Bronchial epithelial cell (primary cell): ENCODE measurements at regions not wholly inside any gene's neighbourhood (a gene's known extent, or its start where the extent isn't known, plus 50 kb on each side); places are given as distances from the start of the nearest gene placed in this dataset.
A peak's percentile ranks its signal among the peaks of the same experiment; 100 is the strongest.

ENCODE experiments used
- DNase-seq: peaks from one replicate; pipeline ENCODE4 v3.0.0-alpha.2; 2010; ENCODE audit warnings: low read depth
- FAIRE-seq: peaks from 2 replicates; lab custom pipeline; 2011; peaks lifted over from hg19 to GRCh38; lab: Jason Lieb, UNC
- H3K27me3 ChIP-seq: 2 replicates; pipeline ENCODE4 v1.5.1; 2011; ENCODE audit warnings: low read length; ENCODE audit not compliant: control insufficient read depth, insufficient read depth
- H3K36me3 ChIP-seq: 2 replicates; pipeline ENCODE4 v1.5.1; 2011; ENCODE audit warnings: low read length; ENCODE audit not compliant: control insufficient read depth, insufficient read depth
- H3K4me3 ChIP-seq: 2 replicates; pipeline ENCODE4 v1.5.1; 2011; ENCODE audit warnings: mild to moderate bottlenecking, low read depth, low read length, control low read depth
- CTCF ChIP-seq: IDR thresholded peaks from 2 replicates; pipeline ENCODE4 v1.5.1; 2011; ENCODE audit warnings: mild to moderate bottlenecking, moderate library complexity, low read length, control low read depth, inconsistent platforms; ENCODE audit not compliant: insufficient read depth, severe bottlenecking

- no peak for DNase-seq
- TF ChIP-seq CTCF = no peak
- H3K36me3 ChIP-seq = no peaks in the 10 kb centered on the region
- no peak for FAIRE-seq
- H3K27me3 ChIP-seq = no peaks in the 10 kb centered on the region
- no peak overlapping the region for H3K4me3 ChIP-seq
Measured at GRCh38 chr4:156173486-156173885, 219.8 kb upstream of the CTSO start.

GRCh38 chr4:156169861-156170260 is 216.2 kb upstream of the CTSO start:
- H3K4me3 ChIP-seq = no peak overlapping the region
- H3K36me3 ChIP-seq = no peaks in the 10 kb centered on the region
- FAIRE-seq = no peak
- TF ChIP-seq CTCF = no peak
- DNase-seq = no peak
- no peaks in the 10 kb centered on the region for H3K27me3 ChIP-seq

- TF ChIP-seq CTCF = peak; percentile 51
- H3K27me3 ChIP-seq = no peaks in the 10 kb centered on the region
- no peak for FAIRE-seq
- H3K4me3 ChIP-seq = no peak overlapping the region
- peak; percentile 86 for DNase-seq
- H3K36me3 ChIP-seq = no peaks in the 10 kb centered on the region
Measured at GRCh38 chr4:156169011-156169410, 215.3 kb upstream of the CTSO start.

- no peak for DNase-seq
- no peak overlapping the region for H3K4me3 ChIP-seq
- H3K36me3 ChIP-seq = no peaks in the 10 kb centered on the region
- TF ChIP-seq CTCF = no peak
- no peak for FAIRE-seq
- no peaks in the 10 kb centered on the region for H3K27me3 ChIP-seq
Measured at GRCh38 chr4:156168288-156168687, 214.6 kb upstream of the CTSO start.

- FAIRE-seq (no peak), DNase-seq (no peak)
- Histone ChIP-seq H3K36me3 (no peaks in the 10 kb centered on the region), H3K4me3 (no peak overlapping the region), H3K27me3 (no peaks in the 10 kb centered on the region)
- no peak for TF ChIP-seq CTCF
Measured at GRCh38 chr4:156158747-156159146, 205.1 kb upstream of the CTSO start.

- DNase-seq (peak; percentile 7), FAIRE-seq (no peak)
- no peaks in the 10 kb centered on the region for H3K27me3 ChIP-seq
- peak; percentile 4 for TF ChIP-seq CTCF
- H3K36me3 ChIP-seq = no peaks in the 10 kb centered on the region
- H3K4me3 ChIP-seq = no peak overlapping the region
Measured at GRCh38 chr4:156154978-156155377, 201.3 kb upstream of the CTSO start.
